Neural cell (in vitro differentiated cells): ENCODE measurements at regions not wholly inside any gene's neighbourhood (a gene's known extent, or its start where the extent isn't known, plus 50 kb on each side); places are given as distances from the start of the nearest gene placed in this dataset.

Experiments
- H2AFZ ChIP-seq: fragments of 200-600, 300-800 bp; sonication (generic), shearing (Covaris generic); 2 replicates; pipeline ENCODE4 v1.6.0; 2014; ENCODE audit warnings: low read depth, mild to moderate bottlenecking, antibody characterized with exemption, low read length, moderate library complexity
- H3F3A ChIP-seq: fragments of 200-600 bp; shearing (Covaris generic); 2 replicates; pipeline ENCODE4 v1.6.1; 2016; ENCODE audit warnings: mild to moderate bottlenecking, moderate library complexity, mixed read lengths, antibody characterized with exemption, low read length; ENCODE audit not compliant: insufficient read depth, poor library complexity, severe bottlenecking
- H3K27ac ChIP-seq: fragments of 200-600, 300-800 bp; sonication (generic), shearing (Covaris generic); 2 replicates; pipeline ENCODE4 v1.5.1; 2014; ENCODE audit warnings: mild to moderate bottlenecking, low read length, moderate library complexity
- H3K27me3 ChIP-seq: fragments of 300-800, 200-600 bp; sonication (generic), shearing (Covaris generic); 2 replicates; pipeline ENCODE4 v1.6.0; 2014; ENCODE audit warnings: mild to moderate bottlenecking, low read depth, low read length, moderate library complexity; ENCODE audit not compliant: insufficient read depth
- H3K36me3 ChIP-seq: fragments of 300-800, 200-600 bp; sonication (generic), shearing (Covaris generic); 2 replicates; pipeline ENCODE4 v1.5.1; 2014; ENCODE audit warnings: mild to moderate bottlenecking, antibody characterized with exemption, low read length, moderate library complexity; ENCODE audit not compliant: insufficient read depth
- H3K4me2 ChIP-seq: fragments of 300-800, 200-600 bp; sonication (generic), shearing (Covaris generic); 2 replicates; pipeline ENCODE4 v1.6.0; 2014; ENCODE audit warnings: mild to moderate bottlenecking, low read length
- H3K4me3 ChIP-seq: fragments of 300-800, 200-600 bp; sonication (generic), shearing (Covaris generic); 2 replicates; pipeline ENCODE4 v1.5.1; 2014; ENCODE audit warnings: mild to moderate bottlenecking, low read length, moderate library complexity
- H3K79me2 ChIP-seq: fragments of 200-600 bp; shearing (Covaris generic); replicated peaks from 2 replicates; pipeline ENCODE4 v1.6.0; 2014; ENCODE audit warnings: mild to moderate bottlenecking, low read length, moderate library complexity; ENCODE audit not compliant: insufficient read depth
- H3K9ac ChIP-seq: fragments of 300-800, 200-600 bp; sonication (generic), shearing (Covaris generic); 2 replicates; pipeline ENCODE4 v1.6.1; 2016; ENCODE audit warnings: mild to moderate bottlenecking, low read length, mixed read lengths
- H3K9me2 ChIP-seq: fragments of 200-600 bp; shearing (Covaris generic); 2 replicates; pipeline ENCODE4 v1.6.1; 2016; ENCODE audit warnings: mild to moderate bottlenecking, low read length, mixed read lengths; ENCODE audit not compliant: insufficient read depth
- H3K9me3 ChIP-seq: fragments of 200-600, 300-800 bp; sonication (generic), shearing (Covaris generic); 2 replicates; pipeline ENCODE4 v1.6.1; 2016; ENCODE audit warnings: mild to moderate bottlenecking, mixed run types, low read length, moderate library complexity, mixed read lengths
- H4K20me1 ChIP-seq: fragments of 200-600 bp; shearing (Covaris generic); 2 replicates; pipeline ENCODE4 v1.6.1; 2016; ENCODE audit warnings: mild to moderate bottlenecking, mixed run types; ENCODE audit not compliant: insufficient read depth
- CTCF ChIP-seq: fragments of 450-650 bp; IDR thresholded peaks from 2 replicates; pipeline ENCODE4 v1.5.1; 2014; ENCODE audit warnings: antibody characterized with exemption, mild to moderate bottlenecking, moderate library complexity; ENCODE audit not compliant: poor library complexity, severe bottlenecking
- EP300 ChIP-seq: fragments of 450-650 bp; conservative IDR thresholded peaks from 2 replicates; pipeline ENCODE4 v1.6.1; 2014; ENCODE audit warnings: antibody characterized with exemption, mild to moderate bottlenecking, moderate library complexity; ENCODE audit not compliant: poor library complexity, severe bottlenecking
- EZH2 ChIP-seq: fragments of 200-600, 300-800 bp; shearing (Covaris generic), sonication (generic); IDR thresholded peaks from 2 replicates; pipeline ENCODE4 v1.6.1; 2014; ENCODE audit warnings: antibody characterized with exemption, low read length, borderline replicate concordance, mild to moderate bottlenecking; ENCODE audit not compliant: insufficient read depth, poor library complexity, severe bottlenecking
- MXI1 ChIP-seq: fragments of 450-650 bp; conservative IDR thresholded peaks from 2 replicates; pipeline ENCODE4 v1.6.1; 2014; ENCODE audit warnings: antibody characterized with exemption, mild to moderate bottlenecking; ENCODE audit not compliant: poor library complexity, severe bottlenecking
- POLR2AphosphoS5 ChIP-seq: IDR thresholded peaks from 2 replicates; pipeline ENCODE4 v1.6.1; 2012
- RAD21 ChIP-seq: fragments of 450-650 bp; conservative IDR thresholded peaks from 2 replicates; pipeline ENCODE4 v1.6.1; 2014; ENCODE audit warnings: antibody characterized with exemption, mild to moderate bottlenecking, moderate library complexity
- REST ChIP-seq: IDR thresholded peaks from 2 replicates; pipeline ENCODE4 v1.6.1; 2012; ENCODE audit warnings: borderline replicate concordance
- SMC3 ChIP-seq: fragments of 450-650 bp; conservative IDR thresholded peaks from 2 replicates; pipeline ENCODE4 v1.6.1; 2014; ENCODE audit warnings: antibody characterized with exemption, mild to moderate bottlenecking, moderate library complexity; ENCODE audit not compliant: poor library complexity
- TAF1 ChIP-seq: IDR thresholded peaks from 2 replicates; pipeline ENCODE4 v1.6.1; 2012; ENCODE audit warnings: low read depth

GRCh38 chr10:120734483-120735078 lies 116.6 kb upstream of the WDR11 start:
- TF ChIP-seq EP300 (no peak), CTCF (no peak), REST (no peak), TAF1 (no peak), RAD21 (no peak), EZH2 (no peak), SMC3 (no peak), MXI1 (no peak), POLR2AphosphoS5 (no peak)
- Histone ChIP-seq H3K9ac (no peak overlapping the region), H3F3A (no peaks in the 10 kb centered on the region), H3K36me3 (no peaks in the 10 kb centered on the region), H2AFZ (no peak overlapping the region), H4K20me1 (no peaks in the 10 kb centered on the region), H3K27ac (no peak overlapping the region), H3K4me2 (no peak overlapping the region), H3K9me2 (no peaks in the 10 kb centered on the region), H3K4me3 (no peak overlapping the region), H3K79me2 (no peaks in the 10 kb centered on the region), H3K27me3 (no peaks in the 10 kb centered on the region), H3K9me3 (no peaks in the 10 kb centered on the region)

GRCh38 chr10:120735315-120735714 lies 115.8 kb upstream of the WDR11 start:
- H3K27ac ChIP-seq = no peak overlapping the region
- TF ChIP-seq REST (no peak), POLR2AphosphoS5 (no peak), TAF1 (no peak), RAD21 (no peak), MXI1 (no peak), EP300 (no peak), CTCF (no peak), SMC3 (no peak), EZH2 (no peak)
- H3K4me3 ChIP-seq = no peak overlapping the region
- H3K27me3 ChIP-seq = no peaks in the 10 kb centered on the region
- no peak overlapping the region for H3K4me2 ChIP-seq
- H3K9me3 ChIP-seq = no peaks in the 10 kb centered on the region
- no peak overlapping the region for H2AFZ ChIP-seq
- H3K36me3 ChIP-seq = no peaks in the 10 kb centered on the region
- H4K20me1 ChIP-seq = no peaks in the 10 kb centered on the region
- no peaks in the 10 kb centered on the region for H3K79me2 ChIP-seq
- H3F3A ChIP-seq = no peaks in the 10 kb centered on the region
- H3K9me2 ChIP-seq = no peaks in the 10 kb centered on the region
- no peak overlapping the region for H3K9ac ChIP-seq
